Upper lobe of left lung (tissue), 6 donors: ENCODE measurements at regions not wholly inside any gene's neighbourhood (a gene's known extent, or its start where the extent isn't known, plus 50 kb on each side); places are given as distances from the start of the nearest gene placed in this dataset.

Experiments
- ATAC-seq, 2 donors: fragments of 200-7000 bp; cut with Tn5 transposase; one replicate each; pipeline ENCODE4 v1.9.1; 2022; ENCODE audit warnings: mild to moderate bottlenecking in 2 of 2, moderate library complexity in 2 of 2; ENCODE audit not compliant: low FRiP score in 2 of 2
- DNase-seq, 2 donors: peaks; one replicate each; pipeline ENCODE4 v3.0.0-alpha.2; 2019 to 2020
- H3K27ac ChIP-seq, 4 donors: fragments of 200-600 bp; sonication (generic); one replicate each; pipeline ENCODE4 v1.5.1; 2016 to 2019
- H3K27me3 ChIP-seq, 4 donors: fragments of 200-600 bp; sonication (generic); one replicate each; pipeline ENCODE4 v1.5.1; 2017 to 2019
- H3K36me3 ChIP-seq, 4 donors: fragments of 200-600 bp; sonication (generic); one replicate each; pipeline ENCODE4 v1.5.1; 2016 to 2019
- H3K4me1 ChIP-seq, 4 donors: fragments of 200-600 bp; sonication (generic); one replicate each; pipeline ENCODE4 v1.5.1; 2018 to 2019
- H3K4me3 ChIP-seq, 4 donors: fragments of 200-600 bp; sonication (generic); one replicate each; pipeline ENCODE4 v1.5.1; 2017 to 2019; ENCODE audit warnings: mild to moderate bottlenecking in 2 of 4, moderate library complexity in 1 of 4
- H3K9me3 ChIP-seq, 4 donors: fragments of 200-600 bp; sonication (generic); one replicate each; pipeline ENCODE4 v1.5.1; 2018 to 2019
- EP300 ChIP-seq, 4 donors: sonication (generic); formaldehyde crosslinking; IDR thresholded peaks; one replicate each; pipeline ENCODE4 v1.5.1; 2017; ENCODE audit warnings: antibody characterized with exemption in 4 of 4, control low read depth in 2 of 4
- POLR2A ChIP-seq, 4 donors: fragments of 450-650 bp; IDR thresholded peaks; one replicate each; pipeline ENCODE4 v1.5.1; 2016 to 2017; ENCODE audit warnings: antibody characterized with exemption in 4 of 4, mild to moderate bottlenecking in 2 of 4
- POLR2AphosphoS5 ChIP-seq, 2 donors: sonication (generic); formaldehyde crosslinking; IDR thresholded peaks; one replicate each; pipeline ENCODE4 v1.5.1; 2017; ENCODE audit warnings: antibody characterized with exemption in 2 of 2
- WGBS, 2 donors: methylation state at CpG; one replicate each; pipeline ENCODE4 v1.1.5; 2017 to 2018; 5-methylcytosine and 5-hydroxymethylcytosine counted together
- TF ChIP-seq, protein P1 (sequence below), 6 experiments: fragments of 450-650 bp in 4 of 6; fragments of 200-600 bp in 2 of 6; sonication (generic) in 2 of 6; IDR thresholded peaks; one replicate each; pipeline ENCODE4 v1.5.1; 2016 to 2019; ENCODE audit warnings: antibody characterized with exemption in 6 of 6
- donor health status: DM: no; HTN: no; CAD: no; lungs with moderate emphysema.
- donor health status: DM: no; HTN: yes; CAD: no; lungs with severe emphysema.

DNA sequence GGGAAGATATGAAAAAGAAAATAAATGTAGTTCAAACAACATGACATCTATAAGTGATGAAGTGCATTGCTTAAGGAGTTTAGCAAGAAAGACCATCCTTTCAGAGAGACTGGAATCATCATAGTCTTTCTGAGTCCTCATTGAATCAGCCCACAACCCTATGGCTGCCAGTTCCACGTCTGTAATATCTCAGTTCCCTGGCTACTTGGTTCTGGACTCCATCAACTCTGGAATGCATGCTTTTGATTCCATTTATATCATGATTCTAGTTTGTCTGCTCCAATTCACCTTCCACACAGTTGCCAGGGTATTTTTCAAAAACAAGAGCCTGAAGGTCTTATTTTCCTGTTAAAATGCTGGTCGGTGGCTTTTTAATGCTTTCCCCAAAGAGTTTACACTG, 126.4 kb upstream of the MDFIC start:
- H3K27ac ChIP-seq = no peak overlapping the region
- no peak overlapping the region for H3K4me3 ChIP-seq
- H3K9me3 ChIP-seq = no peaks in the 10 kb centered on the region
- 85 to 89% methylated on average over 2 of the region's 2 CpGs for WGBS, 2 donors
- DNase-seq (no peak), ATAC-seq (no peak)
- H3K4me1 ChIP-seq = no peaks in the 10 kb centered on the region
- no peaks in the 10 kb centered on the region for H3K27me3 ChIP-seq
- TF ChIP-seq EP300 (IDR thresholded peaks at IDR 0.05) = no peak
- TF ChIP-seq POLR2AphosphoS5 (IDR thresholded peaks at IDR 0.05) = no peak
- no peak for TF ChIP-seq POLR2A (IDR thresholded peaks at IDR 0.05)
- TF ChIP-seq, protein P1, sequence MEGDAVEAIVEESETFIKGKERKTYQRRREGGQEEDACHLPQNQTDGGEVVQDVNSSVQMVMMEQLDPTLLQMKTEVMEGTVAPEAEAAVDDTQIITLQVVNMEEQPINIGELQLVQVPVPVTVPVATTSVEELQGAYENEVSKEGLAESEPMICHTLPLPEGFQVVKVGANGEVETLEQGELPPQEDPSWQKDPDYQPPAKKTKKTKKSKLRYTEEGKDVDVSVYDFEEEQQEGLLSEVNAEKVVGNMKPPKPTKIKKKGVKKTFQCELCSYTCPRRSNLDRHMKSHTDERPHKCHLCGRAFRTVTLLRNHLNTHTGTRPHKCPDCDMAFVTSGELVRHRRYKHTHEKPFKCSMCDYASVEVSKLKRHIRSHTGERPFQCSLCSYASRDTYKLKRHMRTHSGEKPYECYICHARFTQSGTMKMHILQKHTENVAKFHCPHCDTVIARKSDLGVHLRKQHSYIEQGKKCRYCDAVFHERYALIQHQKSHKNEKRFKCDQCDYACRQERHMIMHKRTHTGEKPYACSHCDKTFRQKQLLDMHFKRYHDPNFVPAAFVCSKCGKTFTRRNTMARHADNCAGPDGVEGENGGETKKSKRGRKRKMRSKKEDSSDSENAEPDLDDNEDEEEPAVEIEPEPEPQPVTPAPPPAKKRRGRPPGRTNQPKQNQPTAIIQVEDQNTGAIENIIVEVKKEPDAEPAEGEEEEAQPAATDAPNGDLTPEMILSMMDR (IDR thresholded peaks at IDR 0.05) = no peak
- no peaks in the 10 kb centered on the region for H3K36me3 ChIP-seq

DNA sequence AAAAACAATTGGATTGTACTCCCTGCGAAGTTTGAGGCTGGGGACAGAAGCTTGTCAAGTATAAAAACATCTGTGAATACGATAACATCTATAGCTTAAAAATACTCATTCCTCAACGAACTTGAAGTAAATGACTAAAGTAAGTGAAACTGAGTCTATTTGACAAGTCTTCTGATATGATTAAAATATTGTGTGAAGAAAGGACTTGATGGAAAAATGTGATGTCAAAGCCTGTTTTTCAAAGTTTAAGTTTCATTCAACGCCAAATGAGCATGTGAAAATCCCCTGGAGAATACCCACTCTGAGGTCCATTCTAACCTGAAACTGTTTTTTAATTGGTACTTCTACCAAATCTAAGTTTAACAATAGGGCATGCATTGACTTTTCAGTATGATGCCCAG, 122.3 kb upstream of the MDFIC start:
- Histone ChIP-seq H3K4me1 (no peaks in the 10 kb centered on the region), H3K36me3 (no peaks in the 10 kb centered on the region), H3K27me3 (no peaks in the 10 kb centered on the region), H3K27ac (no peak overlapping the region), H3K4me3 (no peak overlapping the region), H3K9me3 (no peaks in the 10 kb centered on the region)
- ATAC-seq = no peak
- 75 to 78% methylated on average over 4 of the region's 4 CpGs for WGBS, 2 donors
- DNase-seq = no peak
- TF ChIP-seq POLR2A (IDR thresholded peaks at IDR 0.05) (no peak), POLR2AphosphoS5 (IDR thresholded peaks at IDR 0.05) (no peak), EP300 (IDR thresholded peaks at IDR 0.05) (no peak)
- TF ChIP-seq, protein P1 (IDR thresholded peaks at IDR 0.05) = no peak

DNA sequence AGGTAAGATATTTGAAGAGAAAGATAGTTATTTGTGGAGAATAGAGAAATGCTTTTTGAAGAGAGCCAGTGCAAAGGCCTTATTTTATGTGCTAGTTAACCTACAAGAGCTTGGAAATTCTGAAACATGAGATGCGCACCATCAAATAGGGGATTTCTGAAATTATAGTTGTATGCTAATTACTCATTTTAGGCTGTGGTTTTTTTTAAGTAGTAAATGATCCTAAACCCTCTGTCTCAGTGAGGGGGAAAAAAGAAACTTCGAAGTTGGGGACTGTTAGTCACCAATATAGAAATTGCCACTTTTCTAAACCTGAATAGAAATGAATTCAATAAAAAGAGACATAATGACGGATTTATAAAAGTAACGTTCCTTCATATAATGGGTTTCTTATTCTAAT, 119.3 kb upstream of the MDFIC start:
- ATAC-seq = no peak
- 64 to 81% methylated on average over 4 of the region's 4 CpGs for WGBS, 2 donors
- no peak for DNase-seq
- H3K4me1 ChIP-seq = peaks cover 0 to 4% (median 0%) of the 10 kb centered on the region in 4 donors
- H3K27me3 ChIP-seq = no peaks in the 10 kb centered on the region
- H3K36me3 ChIP-seq = no peaks in the 10 kb centered on the region
- no peak overlapping the region for H3K4me3 ChIP-seq
- no peaks in the 10 kb centered on the region for H3K9me3 ChIP-seq
- no peak overlapping the region for H3K27ac ChIP-seq
- TF ChIP-seq POLR2A (IDR thresholded peaks at IDR 0.05) (no peak), EP300 (IDR thresholded peaks at IDR 0.05) (no peak)

DNA sequence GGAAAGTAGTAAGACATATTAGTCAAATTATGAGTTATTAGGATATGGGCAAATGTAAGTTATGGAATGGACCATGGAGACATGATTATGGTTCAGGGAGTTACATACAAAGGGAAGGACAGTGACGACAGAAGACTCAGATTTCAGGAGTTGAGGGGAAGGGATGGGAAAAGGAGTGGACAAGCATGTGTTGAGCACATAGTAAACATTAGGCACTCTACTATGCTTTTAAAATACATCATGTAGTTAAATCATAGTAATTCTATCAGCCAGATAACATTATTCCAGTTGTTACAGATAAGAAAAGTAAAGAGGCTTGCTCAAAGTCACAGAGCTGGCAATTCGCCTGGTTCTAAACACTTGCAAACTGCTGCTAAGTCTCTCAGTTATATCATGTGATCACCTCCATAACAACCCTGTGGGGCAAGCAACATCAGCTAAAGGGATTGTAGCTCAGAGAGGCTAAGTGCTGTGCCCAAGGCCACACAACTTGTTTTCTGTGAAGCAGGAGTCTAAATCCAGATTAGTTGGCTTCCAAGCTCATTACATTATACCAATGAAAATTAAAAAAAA, 115.2 kb upstream of the MDFIC start:
- no peaks in the 10 kb centered on the region for H3K9me3 ChIP-seq
- 61 to 66% methylated on average over 2 of the region's 2 CpGs for WGBS, 2 donors
- peak in 1 of 2 donors; percentile 55 for DNase-seq
- no peaks in the 10 kb centered on the region for H3K27me3 ChIP-seq
- H3K27ac ChIP-seq = no peak overlapping the region
- peaks cover 0 to 4% (median 0%) of the 10 kb centered on the region in 4 donors for H3K4me1 ChIP-seq
- no peak for ATAC-seq
- H3K36me3 ChIP-seq = no peaks in the 10 kb centered on the region
- TF ChIP-seq POLR2AphosphoS5 (IDR thresholded peaks at IDR 0.05) (no peak), EP300 (IDR thresholded peaks at IDR 0.05) (no peak), POLR2A (IDR thresholded peaks at IDR 0.05) (no peak)
- TF ChIP-seq, protein P1 (IDR thresholded peaks at IDR 0.05) = no peak
- H3K4me3 ChIP-seq = no peak overlapping the region

DNA sequence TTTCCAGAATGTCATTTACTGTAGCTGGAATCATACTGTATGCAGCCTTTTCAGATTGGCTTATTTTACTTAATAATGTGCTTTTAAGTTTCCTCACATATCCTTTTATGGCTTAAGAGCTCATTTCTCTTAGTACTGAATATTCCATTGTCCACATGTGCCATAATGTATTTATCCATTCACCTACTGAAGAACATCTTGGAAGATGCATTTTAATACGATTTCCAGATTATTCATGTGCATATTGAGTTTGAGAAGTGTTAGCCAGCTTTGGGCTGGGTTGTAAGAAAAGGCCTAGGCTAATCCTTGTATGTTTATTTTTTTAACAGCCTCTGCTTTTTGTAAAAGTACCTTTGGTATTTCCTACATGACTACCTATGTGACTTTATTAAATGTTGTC, 109.3 kb upstream of the MDFIC start:
- no peak overlapping the region for H3K27ac ChIP-seq
- 83 to 92% methylated on average over 1 of the region's 1 CpG for WGBS, 2 donors
- H3K4me1 ChIP-seq = no peaks in the 10 kb centered on the region
- H3K4me3 ChIP-seq = no peak overlapping the region
- no peak for TF ChIP-seq POLR2A (IDR thresholded peaks at IDR 0.05)
- TF ChIP-seq EP300 (IDR thresholded peaks at IDR 0.05) = no peak
- TF ChIP-seq, protein P1 (IDR thresholded peaks at IDR 0.05) = no peak
- TF ChIP-seq POLR2AphosphoS5 (IDR thresholded peaks at IDR 0.05) = no peak
- no peaks in the 10 kb centered on the region for H3K9me3 ChIP-seq
- H3K36me3 ChIP-seq = no peaks in the 10 kb centered on the region
- DNase-seq (no peak), ATAC-seq (no peak)
- H3K27me3 ChIP-seq = no peaks in the 10 kb centered on the region
